Neural progenitor cell (in vitro differentiated cells): ENCODE measurements at regions not wholly inside any gene's neighbourhood (a gene's known extent, or its start where the extent isn't known, plus 50 kb on each side); places are given as distances from the start of the nearest gene placed in this dataset.

Source experiments
- DNase-seq: peaks from one replicate; pipeline ENCODE4 v3.0.0-alpha.2; 2016; ENCODE audit warnings: low spot score
- H2AFZ ChIP-seq: fragments of 200-600 bp; sonication (generic); replicated peaks from 2 replicates; pipeline ENCODE4 v1.6.1; 2016; ENCODE audit warnings: antibody characterized with exemption
- H3F3A ChIP-seq: fragments of 200-600 bp; sonication (generic); 2 replicates; pipeline ENCODE4 v1.6.1; 2016; ENCODE audit warnings: antibody characterized with exemption, low read depth
- H3K27ac ChIP-seq: fragments of 200-600 bp; sonication (generic); 2 replicates; pipeline ENCODE4 v1.5.1; 2016; ENCODE audit warnings: mild to moderate bottlenecking
- H3K27me3 ChIP-seq: fragments of 200-600 bp; sonication (generic); 2 replicates; pipeline ENCODE4 v1.6.1; 2016; ENCODE audit warnings: mild to moderate bottlenecking, moderate library complexity
- H3K36me3 ChIP-seq: fragments of 200-600 bp; sonication (generic); 2 replicates; pipeline ENCODE4 v1.5.1; 2016
- H3K4me1 ChIP-seq: fragments of 200-600 bp; sonication (generic); 2 replicates; pipeline ENCODE4 v1.6.1; 2016; ENCODE audit warnings: mixed run types
- H3K4me2 ChIP-seq: fragments of 200-600 bp; sonication (generic); 2 replicates; pipeline ENCODE4 v1.6.1; 2016
- H3K4me3 ChIP-seq: fragments of 200-600 bp; sonication (generic); 2 replicates; pipeline ENCODE4 v1.5.1; 2016
- H3K79me2 ChIP-seq: fragments of 200-600 bp; sonication (generic); 2 replicates; pipeline ENCODE4 v1.6.1; 2016; ENCODE audit warnings: low read depth
- H3K9ac ChIP-seq: fragments of 200-600 bp; sonication (generic); 2 replicates; pipeline ENCODE4 v1.6.1; 2016
- H3K9me3 ChIP-seq: fragments of 200-600 bp; sonication (generic); 2 replicates; pipeline ENCODE4 v1.5.1; 2016; ENCODE audit warnings: low read depth
- H4K20me1 ChIP-seq: fragments of 200-600 bp; sonication (generic); 2 replicates; pipeline ENCODE4 v1.6.1; 2016; ENCODE audit warnings: low read depth
- H3K27ac Mint-ChIP-seq: 3 replicates; pipeline ENCODE4 v1.8.0; 2021; ENCODE audit warnings: mixed read lengths
- H3K27me3 Mint-ChIP-seq: 2 replicates; pipeline ENCODE4 v1.8.0; 2022; ENCODE audit warnings: low read depth, mild to moderate bottlenecking, inconsistent platforms, moderate library complexity, mixed read lengths; ENCODE audit not compliant: insufficient read depth
- H3K36me3 Mint-ChIP-seq: 3 replicates; pipeline ENCODE4 v1.8.0; 2021; ENCODE audit warnings: mixed read lengths
- H3K4me1 Mint-ChIP-seq: 3 replicates; pipeline ENCODE4 v1.8.0; 2021; ENCODE audit warnings: mixed read lengths
- H3K4me3 Mint-ChIP-seq: 3 replicates; pipeline ENCODE4 v1.8.0; 2021; ENCODE audit warnings: mild to moderate bottlenecking, moderate library complexity, mixed read lengths
- H3K9me3 Mint-ChIP-seq: 3 replicates; pipeline ENCODE4 v1.8.0; 2020; ENCODE audit warnings: mixed read lengths
- CTCF ChIP-seq: fragments of 200-600 bp; sonication (generic); IDR thresholded peaks from 2 replicates; pipeline ENCODE4 v1.5.1; 2017; ENCODE audit warnings: antibody characterized with exemption, mild to moderate bottlenecking
- EZH2 ChIP-seq: fragments of 200-600 bp; sonication (generic); IDR thresholded peaks from 2 replicates; pipeline ENCODE4 v1.6.1; 2017; ENCODE audit warnings: antibody characterized with exemption, mild to moderate bottlenecking, moderate library complexity
- EZH2phosphoT487 ChIP-seq: fragments of 200-600 bp; sonication (generic); IDR thresholded peaks from 2 replicates; pipeline ENCODE4 v1.6.1; 2017; ENCODE audit warnings: antibody characterized with exemption

GRCh38 chr2:107437807-107438206 is 388.9 kb upstream of the RGPD4 start:
- Histone ChIP-seq H3K9ac (no peak overlapping the region), H4K20me1 (no peaks in the 10 kb centered on the region), H3K27me3 (no peaks in the 10 kb centered on the region), H3K36me3 (no peaks in the 10 kb centered on the region), H3K4me3 (no peak overlapping the region), H3K9me3 (no peaks in the 10 kb centered on the region), H3K27ac (no peak overlapping the region), H3K4me1 (no peaks in the 10 kb centered on the region), H2AFZ (no peak overlapping the region), H3K79me2 (no peaks in the 10 kb centered on the region), H3F3A (no peaks in the 10 kb centered on the region), H3K4me2 (no peak overlapping the region)
- H3K27ac Mint-ChIP-seq, result no peak overlapping the region
- no peak overlapping the region for H3K4me3 Mint-ChIP-seq
- no peak for DNase-seq
- no peaks in the 10 kb centered on the region for H3K4me1 Mint-ChIP-seq
- TF ChIP-seq EZH2 (no peak), CTCF (no peak), EZH2phosphoT487 (no peak)
- H3K36me3 Mint-ChIP-seq, result no peaks in the 10 kb centered on the region
- no peaks in the 10 kb centered on the region for H3K27me3 Mint-ChIP-seq
- H3K9me3 Mint-ChIP-seq, result peaks cover 2% of the 10 kb centered on the region

- no peaks in the 10 kb centered on the region for H3K79me2 ChIP-seq
- H3K36me3 Mint-ChIP-seq, result no peaks in the 10 kb centered on the region
- no peak overlapping the region for H3K27ac ChIP-seq
- H2AFZ ChIP-seq, result no peak overlapping the region
- H3K4me3 ChIP-seq, result no peak overlapping the region
- DNase-seq, result no peak
- H3K4me2 ChIP-seq, result no peak overlapping the region
- no peaks in the 10 kb centered on the region for H3K9me3 ChIP-seq
- H3K27me3 ChIP-seq, result no peaks in the 10 kb centered on the region
- TF ChIP-seq CTCF, result no peak
- no peak for TF ChIP-seq EZH2
- TF ChIP-seq EZH2phosphoT487, result no peak
- H3K4me1 Mint-ChIP-seq, result peaks cover 24% of the 10 kb centered on the region
- peaks cover 3% of the 10 kb centered on the region for H3F3A ChIP-seq
- H3K27ac Mint-ChIP-seq, result no peak overlapping the region
- H3K9me3 Mint-ChIP-seq, result peaks cover 16% of the 10 kb centered on the region
- peaks cover 19% of the 10 kb centered on the region for H3K4me1 ChIP-seq
- H4K20me1 ChIP-seq, result no peaks in the 10 kb centered on the region
- H3K27me3 Mint-ChIP-seq, result peaks cover 11% of the 10 kb centered on the region
- no peak overlapping the region for H3K9ac ChIP-seq
- H3K4me3 Mint-ChIP-seq, result no peak overlapping the region
- H3K36me3 ChIP-seq, result no peaks in the 10 kb centered on the region
These were observed 378.5 kb upstream of the RGPD4 start for GRCh38 chr2:107448160-107448559.

GRCh38 chr2:107461301-107461700 is 365.4 kb upstream of the RGPD4 start:
- no peaks in the 10 kb centered on the region for H3K27me3 ChIP-seq
- no peaks in the 10 kb centered on the region for H3K36me3 ChIP-seq
- no peak for DNase-seq
- H4K20me1 ChIP-seq, result no peaks in the 10 kb centered on the region
- H3K4me2 ChIP-seq, result no peak overlapping the region
- H3K4me3 Mint-ChIP-seq, result no peak overlapping the region
- peaks cover 4% of the 10 kb centered on the region for H3K27me3 Mint-ChIP-seq
- TF ChIP-seq CTCF (no peak), EZH2phosphoT487 (no peak), EZH2 (no peak)
- no peak overlapping the region for H3K27ac Mint-ChIP-seq
- H3K36me3 Mint-ChIP-seq, result no peaks in the 10 kb centered on the region
- no peak overlapping the region for H3K9ac ChIP-seq
- H3K79me2 ChIP-seq, result no peaks in the 10 kb centered on the region
- H3K9me3 Mint-ChIP-seq, result peaks cover 7% of the 10 kb centered on the region
- no peak overlapping the region for H2AFZ ChIP-seq
- no peak overlapping the region for H3K27ac ChIP-seq
- H3K4me1 Mint-ChIP-seq, result peaks cover 15% of the 10 kb centered on the region
- H3K4me3 ChIP-seq, result no peak overlapping the region
- H3F3A ChIP-seq, result no peaks in the 10 kb centered on the region
- no peaks in the 10 kb centered on the region for H3K4me1 ChIP-seq
- no peaks in the 10 kb centered on the region for H3K9me3 ChIP-seq
